ENCODE measurements at regions not wholly inside any gene's neighbourhood (a gene's known extent, or its start where the extent isn't known, plus 50 kb on each side); places are given as distances from the start of the nearest gene placed in this dataset.
"Not testable (repeated sequence)": the region's sequence is repeated elsewhere in the genome, so short reads cannot be mapped to it uniquely, and the experiment has no call there.

GRCh38 chr11:23217072-23217471 lies 356.8 kb upstream of the CCDC179 start:
- Histone ChIP-seq H3K27ac (ENCODE audit: control insufficient read depth, insufficient read depth, low read length) (no peak overlapping the region), H4K20me1 (ENCODE audit: control insufficient read depth, extremely low read depth, insufficient read depth, low read length) (no peaks in the 10 kb centered on the region), H3K36me3 (ENCODE audit: control insufficient read depth in 2 of 2, extremely low read depth in 1 of 2, insufficient read depth in 2 of 2, low read length in 2 of 2) (no peaks in the 10 kb centered on the region), H2AFZ (ENCODE audit: control insufficient read depth, low read length) (no peak overlapping the region), H3K27me3 (ENCODE audit: control insufficient read depth, extremely low read depth, insufficient read depth, low read length) (no peaks in the 10 kb centered on the region), H3K9me1 (ENCODE audit: control insufficient read depth, extremely low read depth, insufficient read depth, low read length) (no peaks in the 10 kb centered on the region), H3K4me3 (ENCODE audit: control insufficient read depth in 2 of 3, extremely low read depth in 1 of 3, insufficient read depth in 2 of 3, low read depth in 1 of 3, low read length in 3 of 3) (no peak overlapping the region), H3K4me1 (ENCODE audit: control insufficient read depth, extremely low read depth, insufficient read depth, low read length) (no peaks in the 10 kb centered on the region), H3K4me2 (ENCODE audit: control insufficient read depth, extremely low read depth, insufficient read depth, low read depth, low read length) (no peak overlapping the region), H3K79me2 (ENCODE audit: control insufficient read depth, insufficient read depth, low read length) (no peaks in the 10 kb centered on the region), H3K9ac (ENCODE audit: control insufficient read depth, extremely low read depth, insufficient read depth, low read length) (no peak overlapping the region), H3K9me3 (ENCODE audit: control insufficient read depth, low read depth, low read length) (no peaks in the 10 kb centered on the region)
- FAIRE-seq (no peak), DNase-seq (ENCODE audit: low read depth, low spot score) (no peak)
- dilution Hi-C loops (cut with MboI; ENCODE audit: extremely low pct_ligation_motif_present, low sequenced_read_pairs) = no loop called here
- TF ChIP-seq EZH2 (IDR thresholded peaks at IDR 0.05; ENCODE audit: low read length) (no peak), CTCF (optimal IDR thresholded peaks at IDR 0.05 in 1 of 3, IDR thresholded peaks at IDR 0.05 in 1 of 3, conservative IDR thresholded peaks at IDR 0.05 in 1 of 3; ENCODE audit: extremely low read depth in 1 of 3, insufficient read depth in 2 of 3, low read length in 3 of 3) (no peak)

- H3K27me3 ChIP-seq (ENCODE audit: control insufficient read depth, extremely low read depth, insufficient read depth, low read length); H3K36me3 ChIP-seq (ENCODE audit: control insufficient read depth in 2 of 2, extremely low read depth in 1 of 2, insufficient read depth in 2 of 2, low read length in 2 of 2); H3K4me1 ChIP-seq (ENCODE audit: control insufficient read depth, extremely low read depth, insufficient read depth, low read length); H3K4me3 ChIP-seq (ENCODE audit: control insufficient read depth in 2 of 3, extremely low read depth in 1 of 3, insufficient read depth in 2 of 3, low read depth in 1 of 3, low read length in 3 of 3); H3K9me3 ChIP-seq (ENCODE audit: control insufficient read depth, low read depth, low read length); DNase-seq (ENCODE audit: low read depth, low spot score); H3K9ac ChIP-seq (ENCODE audit: control insufficient read depth, extremely low read depth, insufficient read depth, low read length); H2AFZ ChIP-seq (ENCODE audit: control insufficient read depth, low read length); H3K9me1 ChIP-seq (ENCODE audit: control insufficient read depth, extremely low read depth, insufficient read depth, low read length); dilution Hi-C loops (cut with MboI; ENCODE audit: extremely low pct_ligation_motif_present, low sequenced_read_pairs); H3K27ac ChIP-seq (ENCODE audit: control insufficient read depth, insufficient read depth, low read length); H3K4me2 ChIP-seq (ENCODE audit: control insufficient read depth, extremely low read depth, insufficient read depth, low read depth, low read length); H4K20me1 ChIP-seq (ENCODE audit: control insufficient read depth, extremely low read depth, insufficient read depth, low read length); H3K79me2 ChIP-seq (ENCODE audit: control insufficient read depth, insufficient read depth, low read length); FAIRE-seq: not testable (repeated sequence)
Measured at GRCh38 chr11:23220086-23220485, 359.8 kb upstream of the CCDC179 start.

DNA sequence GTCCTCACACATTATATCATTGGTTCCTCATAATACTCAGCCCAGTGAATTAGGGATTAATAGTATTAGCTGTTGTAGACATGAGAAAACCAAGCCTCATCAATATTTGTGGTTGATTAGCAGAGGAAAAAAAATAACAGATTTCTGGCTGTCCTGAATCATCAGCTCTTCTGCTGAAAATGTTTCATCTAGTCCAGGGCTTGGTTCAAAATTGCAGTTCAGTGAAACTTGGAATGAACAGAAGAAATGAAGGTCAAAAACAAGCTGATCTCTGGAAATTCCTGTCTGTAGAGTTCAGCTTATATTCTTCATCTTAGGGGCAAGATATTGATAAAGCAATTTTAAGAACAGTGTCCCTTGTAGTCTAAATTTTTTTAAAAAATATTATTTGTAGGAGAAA lies 361.1 kb upstream of the CCDC179 start:
- FAIRE-seq (no peak), DNase-seq (ENCODE audit: low read depth, low spot score) (no peak)
- no peaks in the 10 kb centered on the region for H3K9me3 ChIP-seq (ENCODE audit: control insufficient read depth, low read depth, low read length)
- no peak overlapping the region for H2AFZ ChIP-seq (ENCODE audit: control insufficient read depth, low read length)
- H3K9ac ChIP-seq (ENCODE audit: control insufficient read depth, extremely low read depth, insufficient read depth, low read length) = no peak overlapping the region
- H3K36me3 ChIP-seq (ENCODE audit: control insufficient read depth in 2 of 2, extremely low read depth in 1 of 2, insufficient read depth in 2 of 2, low read length in 2 of 2) = no peaks in the 10 kb centered on the region
- no peak overlapping the region for H3K27ac ChIP-seq (ENCODE audit: control insufficient read depth, insufficient read depth, low read length)
- H3K79me2 ChIP-seq (ENCODE audit: control insufficient read depth, insufficient read depth, low read length) = no peaks in the 10 kb centered on the region
- dilution Hi-C loops (cut with MboI; ENCODE audit: extremely low pct_ligation_motif_present, low sequenced_read_pairs) = no loop called here
- H4K20me1 ChIP-seq (ENCODE audit: control insufficient read depth, extremely low read depth, insufficient read depth, low read length) = no peaks in the 10 kb centered on the region
- no peak overlapping the region for H3K4me2 ChIP-seq (ENCODE audit: control insufficient read depth, extremely low read depth, insufficient read depth, low read depth, low read length)
- H3K4me1 ChIP-seq (ENCODE audit: control insufficient read depth, extremely low read depth, insufficient read depth, low read length) = no peaks in the 10 kb centered on the region
- H3K27me3 ChIP-seq (ENCODE audit: control insufficient read depth, extremely low read depth, insufficient read depth, low read length) = no peaks in the 10 kb centered on the region
- no peak for TF ChIP-seq CTCF (optimal IDR thresholded peaks at IDR 0.05 in 1 of 3, IDR thresholded peaks at IDR 0.05 in 1 of 3, conservative IDR thresholded peaks at IDR 0.05 in 1 of 3; ENCODE audit: extremely low read depth in 1 of 3, insufficient read depth in 2 of 3, low read length in 3 of 3)
- TF ChIP-seq EZH2 (IDR thresholded peaks at IDR 0.05; ENCODE audit: low read length) = no peak
- no peak overlapping the region for H3K4me3 ChIP-seq (ENCODE audit: control insufficient read depth in 2 of 3, extremely low read depth in 1 of 3, insufficient read depth in 2 of 3, low read depth in 1 of 3, low read length in 3 of 3)
- H3K9me1 ChIP-seq (ENCODE audit: control insufficient read depth, extremely low read depth, insufficient read depth, low read length) = no peaks in the 10 kb centered on the region
